ENCODE measurements at regions not wholly inside any gene's neighbourhood (a gene's known extent, or its start where the extent isn't known, plus 50 kb on each side); places are given as distances from the start of the nearest gene placed in this dataset.

GRCh38 chr12:71008616-71009015 is 88.1 kb upstream of the PTPRR start:
- H3K27ac ChIP-seq, result peak overlapping the region; percentile 0
- H3K36me3 ChIP-seq, result no peaks in the 10 kb centered on the region
- no peak for DNase-seq (ENCODE audit: low spot score in 2 of 2)
- no peaks in the 10 kb centered on the region for H3K4me1 ChIP-seq
- WGBS, result 100% methylated on average over 2 of the region's 2 CpGs
- no peaks in the 10 kb centered on the region for H3K27me3 ChIP-seq
- TF ChIP-seq POLR2A (IDR thresholded peaks at IDR 0.05) (no peak), CTCF (IDR thresholded peaks at IDR 0.05) (no peak), POLR2AphosphoS5 (IDR thresholded peaks at IDR 0.05) (no peak), EP300 (IDR thresholded peaks at IDR 0.05) (no peak)
- no peaks in the 10 kb centered on the region for H3K9me3 ChIP-seq
- H3K4me3 ChIP-seq, result no peak overlapping the region

- DNase-seq (ENCODE audit: low spot score in 2 of 2), result no peak
- Histone ChIP-seq H3K36me3 (no peaks in the 10 kb centered on the region), H3K9me3 (no peaks in the 10 kb centered on the region), H3K4me3 (no peak overlapping the region), H3K4me1 (no peaks in the 10 kb centered on the region), H3K27ac (peak overlapping the region; percentile 0), H3K27me3 (no peaks in the 10 kb centered on the region)
- 71% methylated on average over 2 of the region's 2 CpGs for WGBS
- TF ChIP-seq EP300 (IDR thresholded peaks at IDR 0.05) (no peak), POLR2AphosphoS5 (IDR thresholded peaks at IDR 0.05) (no peak), CTCF (IDR thresholded peaks at IDR 0.05) (no peak), POLR2A (IDR thresholded peaks at IDR 0.05) (no peak)
Measured at GRCh38 chr12:71007781-71008404, 87.4 kb upstream of the PTPRR start.

- 77% methylated on average over 3 of the region's 3 CpGs for WGBS
- H3K36me3 ChIP-seq, result no peaks in the 10 kb centered on the region
- no peaks in the 10 kb centered on the region for H3K4me1 ChIP-seq
- no peak overlapping the region for H3K27ac ChIP-seq
- H3K27me3 ChIP-seq, result no peaks in the 10 kb centered on the region
- no peak for DNase-seq (ENCODE audit: low spot score in 2 of 2)
- H3K4me3 ChIP-seq, result no peak overlapping the region
- H3K9me3 ChIP-seq, result no peaks in the 10 kb centered on the region
- TF ChIP-seq POLR2AphosphoS5 (IDR thresholded peaks at IDR 0.05), result no peak
- TF ChIP-seq EP300 (IDR thresholded peaks at IDR 0.05), result no peak
- no peak for TF ChIP-seq CTCF (IDR thresholded peaks at IDR 0.05)
- TF ChIP-seq POLR2A (IDR thresholded peaks at IDR 0.05), result no peak
Measured at GRCh38 chr12:71007020-71007419, 86.5 kb upstream of the PTPRR start.

GRCh38 chr12:71005166-71005565 is 84.6 kb upstream of the PTPRR start:
- Histone ChIP-seq H3K36me3 (no peaks in the 10 kb centered on the region), H3K9me3 (no peaks in the 10 kb centered on the region), H3K27ac (no peak overlapping the region), H3K27me3 (no peaks in the 10 kb centered on the region), H3K4me3 (no peak overlapping the region), H3K4me1 (no peaks in the 10 kb centered on the region)
- no peak for DNase-seq (ENCODE audit: low spot score in 2 of 2)
- WGBS, result 89% methylated on average over 3 of the region's 3 CpGs
- TF ChIP-seq EP300 (IDR thresholded peaks at IDR 0.05) (no peak), POLR2A (IDR thresholded peaks at IDR 0.05) (no peak), POLR2AphosphoS5 (IDR thresholded peaks at IDR 0.05) (no peak), CTCF (IDR thresholded peaks at IDR 0.05) (no peak)

- DNase-seq (ENCODE audit: low spot score in 2 of 2), result no peak
- Histone ChIP-seq H3K9me3 (no peaks in the 10 kb centered on the region), H3K4me1 (no peaks in the 10 kb centered on the region), H3K27me3 (no peaks in the 10 kb centered on the region), H3K36me3 (no peaks in the 10 kb centered on the region), H3K4me3 (no peak overlapping the region), H3K27ac (no peak overlapping the region)
- TF ChIP-seq POLR2A (IDR thresholded peaks at IDR 0.05) (no peak), CTCF (IDR thresholded peaks at IDR 0.05) (no peak), EP300 (IDR thresholded peaks at IDR 0.05) (no peak)
- 93% methylated on average over 4 of the region's 4 CpGs for WGBS
Measured at GRCh38 chr12:71004578-71004977, 84.0 kb upstream of the PTPRR start.

Data from suprapubic skin (tissue), 4 donors.